ENCODE measurements at regions not wholly inside any gene's neighbourhood (a gene's known extent, or its start where the extent isn't known, plus 50 kb on each side); places are given as distances from the start of the nearest gene placed in this dataset.

- TF ChIP-seq CTCF (IDR thresholded peaks at IDR 0.05) (no peak), POLR2A (IDR thresholded peaks at IDR 0.05) (no peak)
Measured at GRCh38 chr13:95440441-95441088, 112.0 kb upstream of the CLDN10 start.
